ENCODE measurements at regions not wholly inside any gene's neighbourhood (a gene's known extent, or its start where the extent isn't known, plus 50 kb on each side); places are given as distances from the start of the nearest gene placed in this dataset.

DNA sequence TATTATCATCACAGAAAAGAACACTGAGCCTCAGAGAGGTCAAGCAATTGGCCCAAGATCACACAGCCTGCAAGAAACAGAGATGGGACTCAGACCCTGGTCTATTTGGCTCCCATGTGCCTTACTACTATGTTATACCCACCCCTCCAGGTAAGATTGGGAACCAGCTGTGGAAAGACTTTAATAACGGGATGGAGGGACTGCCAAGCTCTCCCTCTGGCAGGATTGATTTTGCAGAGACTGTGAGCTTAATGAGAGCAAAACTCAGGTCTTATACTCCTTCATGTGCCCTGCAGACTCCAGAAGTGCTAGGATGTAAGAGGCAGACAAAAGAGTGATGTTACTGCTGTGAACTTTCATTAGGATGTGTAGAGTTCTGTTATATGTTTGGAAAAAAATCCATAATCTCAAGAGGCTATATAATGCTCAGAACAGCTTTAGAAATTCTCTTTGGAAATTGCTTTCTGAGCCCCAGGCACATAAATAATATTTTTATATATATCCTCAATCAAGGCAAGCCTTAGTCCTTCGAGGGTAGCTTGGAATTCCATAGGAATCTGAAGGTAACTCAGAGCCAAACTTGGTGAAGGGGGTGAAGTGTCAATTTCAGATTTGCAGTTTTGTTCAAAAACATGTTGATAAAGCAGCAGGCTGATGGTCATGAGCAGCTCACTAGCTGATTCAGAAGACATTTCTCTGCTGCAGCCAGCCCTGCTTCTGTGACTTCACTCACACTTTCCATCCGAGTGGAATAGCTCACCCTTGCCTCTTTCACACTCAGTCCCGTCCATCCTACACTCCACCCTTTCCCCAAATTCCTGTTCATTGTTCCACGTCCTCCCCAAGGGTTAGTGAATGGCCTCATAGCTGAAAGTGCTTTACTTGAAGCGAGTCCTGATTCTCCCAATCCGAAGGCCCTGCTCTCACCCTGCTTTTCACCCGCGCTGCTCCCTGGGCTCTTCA lies 188.8 kb downstream of the SNX19 start:
- H3K27ac ChIP-seq (ENCODE audit: low read length), result no peak overlapping the region
- no peaks in the 10 kb centered on the region for H3K4me1 ChIP-seq (ENCODE audit: insufficient read depth, low read length)
- no peak overlapping the region for H2AFZ ChIP-seq (ENCODE audit: low read depth, low read length)
- no peak for ATAC-seq (ENCODE audit: insufficient read depth, low read depth)
- no peak overlapping the region for H3K9ac ChIP-seq (ENCODE audit: low read depth, low read length)
- TF ChIP-seq, protein P1, sequence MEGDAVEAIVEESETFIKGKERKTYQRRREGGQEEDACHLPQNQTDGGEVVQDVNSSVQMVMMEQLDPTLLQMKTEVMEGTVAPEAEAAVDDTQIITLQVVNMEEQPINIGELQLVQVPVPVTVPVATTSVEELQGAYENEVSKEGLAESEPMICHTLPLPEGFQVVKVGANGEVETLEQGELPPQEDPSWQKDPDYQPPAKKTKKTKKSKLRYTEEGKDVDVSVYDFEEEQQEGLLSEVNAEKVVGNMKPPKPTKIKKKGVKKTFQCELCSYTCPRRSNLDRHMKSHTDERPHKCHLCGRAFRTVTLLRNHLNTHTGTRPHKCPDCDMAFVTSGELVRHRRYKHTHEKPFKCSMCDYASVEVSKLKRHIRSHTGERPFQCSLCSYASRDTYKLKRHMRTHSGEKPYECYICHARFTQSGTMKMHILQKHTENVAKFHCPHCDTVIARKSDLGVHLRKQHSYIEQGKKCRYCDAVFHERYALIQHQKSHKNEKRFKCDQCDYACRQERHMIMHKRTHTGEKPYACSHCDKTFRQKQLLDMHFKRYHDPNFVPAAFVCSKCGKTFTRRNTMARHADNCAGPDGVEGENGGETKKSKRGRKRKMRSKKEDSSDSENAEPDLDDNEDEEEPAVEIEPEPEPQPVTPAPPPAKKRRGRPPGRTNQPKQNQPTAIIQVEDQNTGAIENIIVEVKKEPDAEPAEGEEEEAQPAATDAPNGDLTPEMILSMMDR (IDR thresholded peaks at IDR 0.05; ENCODE audit: borderline replicate concordance, extremely low read depth, low read length, poor library complexity, severe bottlenecking), result no peak
- TF ChIP-seq EZH2 (IDR thresholded peaks at IDR 0.05; ENCODE audit: borderline replicate concordance, low read depth, low read length, severe bottlenecking), result no peak
- no peak overlapping the region for H3K4me3 ChIP-seq (ENCODE audit: low read depth in 1 of 2, low read length in 2 of 2)
- peaks cover 6% of the 10 kb centered on the region for H3K27me3 ChIP-seq (ENCODE audit: insufficient read depth, low read length, poor library complexity)
- H3K4me2 ChIP-seq (ENCODE audit: insufficient read depth, low read length), result no peak overlapping the region
- no peaks in the 10 kb centered on the region for H3K79me2 ChIP-seq (ENCODE audit: insufficient read depth, low read length)
- no peaks in the 10 kb centered on the region for H3K9me3 ChIP-seq (ENCODE audit: insufficient read depth, low read length, severe bottlenecking)
- DNase-seq, result no peak
- H4K20me1 ChIP-seq (ENCODE audit: insufficient read depth, low read length), result no peaks in the 10 kb centered on the region
- no peaks in the 10 kb centered on the region for H3K36me3 ChIP-seq (ENCODE audit: insufficient read depth, low read length)

DNA sequence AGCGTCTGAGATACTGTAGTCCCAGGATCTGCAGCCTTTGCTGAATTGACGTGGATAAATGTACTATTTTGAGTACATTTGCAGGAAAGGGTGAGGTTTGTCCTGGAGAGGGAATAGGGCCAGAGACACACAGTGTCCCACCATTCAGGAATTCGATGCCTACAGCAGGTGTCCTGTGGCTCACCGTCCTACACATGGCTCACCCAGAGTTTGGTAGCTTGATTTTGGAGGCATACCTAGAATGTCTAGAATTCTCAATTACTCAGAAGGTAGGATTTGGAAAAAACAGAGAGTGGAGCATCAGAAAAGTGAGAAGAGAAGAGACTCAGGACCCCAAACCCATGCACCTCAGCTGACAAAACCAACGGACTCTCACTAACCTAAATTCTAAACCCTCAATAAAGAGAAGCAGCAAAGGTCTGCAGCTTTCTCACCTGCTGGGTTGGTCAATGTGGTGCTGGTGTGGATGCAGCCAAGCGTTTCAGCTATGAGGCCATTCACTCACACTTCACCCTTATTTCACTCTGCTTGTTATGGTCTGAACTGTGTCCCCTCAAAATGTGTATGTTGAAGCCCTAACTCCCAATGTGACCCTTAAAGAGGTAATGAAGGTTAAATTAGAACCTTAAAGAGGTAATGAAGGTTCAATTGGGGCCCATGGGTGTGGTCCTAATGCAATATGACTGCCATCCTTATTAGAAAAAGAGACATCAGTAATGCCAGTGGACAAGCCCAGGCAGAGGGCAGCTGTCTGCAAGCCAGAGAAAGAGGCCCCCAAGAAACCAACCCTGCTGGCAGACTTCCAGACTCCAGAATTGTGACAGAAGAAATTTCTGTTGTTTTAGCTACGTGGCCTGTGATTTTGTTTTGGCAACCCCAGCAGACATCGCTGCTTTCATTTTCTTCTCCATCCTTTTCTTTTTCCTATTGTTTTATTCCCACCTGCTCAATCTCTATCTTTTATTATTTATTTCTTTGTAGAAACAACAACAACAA lies 187.8 kb downstream of the SNX19 start:
- peaks cover 3% of the 10 kb centered on the region for H3K27me3 ChIP-seq (ENCODE audit: insufficient read depth, low read length, poor library complexity)
- H4K20me1 ChIP-seq (ENCODE audit: insufficient read depth, low read length), result no peaks in the 10 kb centered on the region
- no peak for ATAC-seq (ENCODE audit: insufficient read depth, low read depth)
- no peaks in the 10 kb centered on the region for H3K79me2 ChIP-seq (ENCODE audit: insufficient read depth, low read length)
- TF ChIP-seq EZH2 (IDR thresholded peaks at IDR 0.05; ENCODE audit: borderline replicate concordance, low read depth, low read length, severe bottlenecking), result no peak
- TF ChIP-seq, protein P1 (IDR thresholded peaks at IDR 0.05; ENCODE audit: borderline replicate concordance, extremely low read depth, low read length, poor library complexity, severe bottlenecking), result no peak
- H2AFZ ChIP-seq (ENCODE audit: low read depth, low read length), result no peak overlapping the region
- H3K4me3 ChIP-seq (ENCODE audit: low read depth in 1 of 2, low read length in 2 of 2), result no peak overlapping the region
- H3K27ac ChIP-seq (ENCODE audit: low read length), result no peak overlapping the region
- H3K9ac ChIP-seq (ENCODE audit: low read depth, low read length), result no peak overlapping the region
- H3K4me1 ChIP-seq (ENCODE audit: insufficient read depth, low read length), result no peaks in the 10 kb centered on the region
- no peaks in the 10 kb centered on the region for H3K9me3 ChIP-seq (ENCODE audit: insufficient read depth, low read length, severe bottlenecking)
- H3K36me3 ChIP-seq (ENCODE audit: insufficient read depth, low read length), result no peaks in the 10 kb centered on the region
- H3K4me2 ChIP-seq (ENCODE audit: insufficient read depth, low read length), result no peak overlapping the region
- DNase-seq, result no peak

GRCh38 chr11:130729193-130729592 lies 187.1 kb downstream of the SNX19 start:
- Histone ChIP-seq H3K9me3 (ENCODE audit: insufficient read depth, low read length, severe bottlenecking) (no peaks in the 10 kb centered on the region), H4K20me1 (ENCODE audit: insufficient read depth, low read length) (no peaks in the 10 kb centered on the region), H3K4me2 (ENCODE audit: insufficient read depth, low read length) (no peak overlapping the region), H3K36me3 (ENCODE audit: insufficient read depth, low read length) (no peaks in the 10 kb centered on the region), H3K27me3 (ENCODE audit: insufficient read depth, low read length, poor library complexity) (peaks cover 3% of the 10 kb centered on the region), H3K4me1 (ENCODE audit: insufficient read depth, low read length) (no peaks in the 10 kb centered on the region), H3K9ac (ENCODE audit: low read depth, low read length) (no peak overlapping the region), H3K79me2 (ENCODE audit: insufficient read depth, low read length) (no peaks in the 10 kb centered on the region), H2AFZ (ENCODE audit: low read depth, low read length) (no peak overlapping the region), H3K4me3 (ENCODE audit: low read depth in 1 of 2, low read length in 2 of 2) (no peak overlapping the region), H3K27ac (ENCODE audit: low read length) (no peak overlapping the region)
- TF ChIP-seq EZH2 (IDR thresholded peaks at IDR 0.05; ENCODE audit: borderline replicate concordance, low read depth, low read length, severe bottlenecking), result no peak
- TF ChIP-seq, protein P1 (IDR thresholded peaks at IDR 0.05; ENCODE audit: borderline replicate concordance, extremely low read depth, low read length, poor library complexity, severe bottlenecking), result no peak
- ATAC-seq (ENCODE audit: insufficient read depth, low read depth) (no peak), DNase-seq (no peak)
